Fibroblast of pulmonary artery (primary cell): ENCODE measurements at regions not wholly inside any gene's neighbourhood (a gene's known extent, or its start where the extent isn't known, plus 50 kb on each side); places are given as distances from the start of the nearest gene placed in this dataset.

Experiments
- DNase-seq: peaks from one replicate; pipeline ENCODE4 v3.0.0-alpha.2; 2010; ENCODE audit warnings: low read depth
- H3K4me3 ChIP-seq: replicated peaks from 2 replicates; pipeline ENCODE4 v1.5.1; 2011; ENCODE audit warnings: low read depth, mild to moderate bottlenecking, control low read depth, low read length, moderate library complexity
- TF ChIP-seq, protein P1 (sequence below): IDR thresholded peaks from 2 replicates; pipeline ENCODE4 v1.5.1; 2011; ENCODE audit warnings: mild to moderate bottlenecking, control low read depth, low read length, inconsistent platforms; ENCODE audit errors: missing control alignments

DNA sequence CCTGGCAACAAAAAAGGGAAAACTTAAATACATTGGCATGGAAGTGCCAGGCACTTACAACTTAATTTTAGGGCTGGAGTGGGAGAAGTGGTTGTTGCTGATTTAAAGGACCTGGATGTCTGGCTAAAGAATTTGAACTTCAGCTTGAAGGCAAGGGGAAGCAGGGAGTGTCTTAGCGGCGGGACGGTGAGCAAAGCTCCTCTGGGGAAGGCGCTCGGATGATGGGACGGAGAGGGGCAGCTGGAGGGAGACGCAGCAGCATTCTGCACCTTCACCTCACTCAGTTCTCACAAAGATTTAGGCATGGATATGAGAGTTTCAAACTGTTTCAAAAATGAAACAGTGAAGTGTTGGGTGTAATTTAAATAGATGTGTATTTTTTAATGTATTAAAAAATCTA is 967.1 kb downstream of the BRD1 start:
- no peak for DNase-seq
- no peak overlapping the region for H3K4me3 ChIP-seq
- TF ChIP-seq, protein P1, sequence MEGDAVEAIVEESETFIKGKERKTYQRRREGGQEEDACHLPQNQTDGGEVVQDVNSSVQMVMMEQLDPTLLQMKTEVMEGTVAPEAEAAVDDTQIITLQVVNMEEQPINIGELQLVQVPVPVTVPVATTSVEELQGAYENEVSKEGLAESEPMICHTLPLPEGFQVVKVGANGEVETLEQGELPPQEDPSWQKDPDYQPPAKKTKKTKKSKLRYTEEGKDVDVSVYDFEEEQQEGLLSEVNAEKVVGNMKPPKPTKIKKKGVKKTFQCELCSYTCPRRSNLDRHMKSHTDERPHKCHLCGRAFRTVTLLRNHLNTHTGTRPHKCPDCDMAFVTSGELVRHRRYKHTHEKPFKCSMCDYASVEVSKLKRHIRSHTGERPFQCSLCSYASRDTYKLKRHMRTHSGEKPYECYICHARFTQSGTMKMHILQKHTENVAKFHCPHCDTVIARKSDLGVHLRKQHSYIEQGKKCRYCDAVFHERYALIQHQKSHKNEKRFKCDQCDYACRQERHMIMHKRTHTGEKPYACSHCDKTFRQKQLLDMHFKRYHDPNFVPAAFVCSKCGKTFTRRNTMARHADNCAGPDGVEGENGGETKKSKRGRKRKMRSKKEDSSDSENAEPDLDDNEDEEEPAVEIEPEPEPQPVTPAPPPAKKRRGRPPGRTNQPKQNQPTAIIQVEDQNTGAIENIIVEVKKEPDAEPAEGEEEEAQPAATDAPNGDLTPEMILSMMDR = no peak

DNA sequence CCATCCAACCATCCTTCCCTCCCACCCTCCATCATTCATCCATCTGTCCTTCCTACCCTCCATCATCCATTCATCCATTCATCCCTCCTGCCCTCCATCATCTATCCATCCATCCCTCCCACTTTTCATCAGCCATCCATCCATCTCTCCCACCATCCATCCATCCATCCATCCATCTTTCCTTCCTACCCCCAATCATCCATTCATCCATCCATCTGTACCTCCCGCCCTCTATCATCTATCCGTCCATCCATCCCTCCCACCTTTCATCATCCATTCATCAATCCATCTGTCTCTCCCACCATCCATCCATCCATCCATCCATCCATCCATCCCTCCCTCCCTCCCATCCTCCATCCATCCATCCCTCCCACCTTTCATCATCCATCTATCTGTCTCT is 968.8 kb downstream of the BRD1 start:
- TF ChIP-seq, protein P1 = no peak
- no peak for DNase-seq
- no peak overlapping the region for H3K4me3 ChIP-seq

DNA sequence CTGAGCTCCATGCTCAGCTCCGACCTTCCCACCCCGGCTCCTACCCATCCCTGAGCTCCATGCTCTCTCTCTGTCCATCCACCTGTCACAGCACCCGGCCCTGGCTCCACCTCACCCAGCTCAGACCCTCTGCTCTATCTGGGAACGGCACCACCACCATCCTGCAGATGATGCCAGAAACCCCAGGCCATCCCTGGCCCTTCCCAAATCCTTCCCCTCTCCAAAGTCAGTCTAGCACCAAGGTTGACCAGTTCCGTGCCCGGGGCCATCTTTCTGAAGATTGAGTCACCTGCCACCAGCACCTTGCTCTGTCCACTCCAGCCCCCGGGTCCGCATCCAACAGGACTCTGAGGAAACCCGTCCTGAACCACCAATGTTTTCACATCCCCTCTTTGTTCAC is 969.6 kb downstream of the BRD1 start:
- DNase-seq = no peak
- TF ChIP-seq, protein P1 = no peak
- no peak overlapping the region for H3K4me3 ChIP-seq

DNA sequence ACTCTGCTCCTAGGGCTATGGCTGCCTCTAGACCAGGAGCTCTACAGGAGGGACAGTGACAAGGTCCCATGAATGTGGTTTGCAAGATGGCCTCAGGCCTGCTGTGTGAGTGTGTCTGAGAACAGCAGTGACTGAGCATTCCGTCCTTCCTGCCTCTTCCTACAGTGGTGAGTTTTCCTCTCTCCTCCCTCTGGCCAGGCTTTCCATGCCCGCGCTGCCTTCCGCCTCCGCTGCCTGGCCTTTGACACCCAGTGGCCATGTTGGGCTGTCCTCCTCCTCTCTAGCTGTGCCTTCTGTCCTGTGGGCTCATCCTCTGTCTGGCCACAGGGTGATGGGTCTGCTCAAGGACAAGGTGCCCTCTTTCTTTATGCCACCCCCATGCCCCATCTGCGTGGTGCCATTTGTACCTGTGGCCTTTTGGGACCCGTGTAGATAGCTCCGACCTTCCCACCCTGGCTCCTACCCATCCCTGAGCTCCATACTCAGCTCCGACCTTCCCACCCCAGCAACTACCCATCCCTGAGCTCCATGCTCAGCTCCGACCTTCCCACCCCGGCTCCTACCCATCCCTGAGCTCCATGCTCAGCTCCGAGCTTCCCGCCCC is 970.4 kb downstream of the BRD1 start:
- no peak for DNase-seq
- TF ChIP-seq, protein P1 = no peak
- no peak overlapping the region for H3K4me3 ChIP-seq

DNA sequence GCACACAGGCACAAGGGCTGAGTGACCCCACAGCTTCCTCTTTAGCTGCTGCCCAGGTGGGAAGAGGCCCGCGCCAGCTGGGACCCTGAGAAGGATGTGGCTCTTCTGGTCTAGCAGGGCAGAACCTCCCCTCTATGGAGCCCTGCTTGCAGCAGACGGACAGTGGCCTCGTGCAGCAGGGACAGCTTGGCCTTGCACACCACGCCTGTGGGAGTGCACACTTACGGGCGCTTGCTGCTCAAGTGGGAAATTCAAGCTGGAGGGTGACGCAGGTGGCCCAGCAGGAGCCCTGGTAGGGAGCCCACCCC is 971.4 kb downstream of the BRD1 start:
- no peak overlapping the region for H3K4me3 ChIP-seq
- no peak for DNase-seq
- TF ChIP-seq, protein P1 = no peak

DNA sequence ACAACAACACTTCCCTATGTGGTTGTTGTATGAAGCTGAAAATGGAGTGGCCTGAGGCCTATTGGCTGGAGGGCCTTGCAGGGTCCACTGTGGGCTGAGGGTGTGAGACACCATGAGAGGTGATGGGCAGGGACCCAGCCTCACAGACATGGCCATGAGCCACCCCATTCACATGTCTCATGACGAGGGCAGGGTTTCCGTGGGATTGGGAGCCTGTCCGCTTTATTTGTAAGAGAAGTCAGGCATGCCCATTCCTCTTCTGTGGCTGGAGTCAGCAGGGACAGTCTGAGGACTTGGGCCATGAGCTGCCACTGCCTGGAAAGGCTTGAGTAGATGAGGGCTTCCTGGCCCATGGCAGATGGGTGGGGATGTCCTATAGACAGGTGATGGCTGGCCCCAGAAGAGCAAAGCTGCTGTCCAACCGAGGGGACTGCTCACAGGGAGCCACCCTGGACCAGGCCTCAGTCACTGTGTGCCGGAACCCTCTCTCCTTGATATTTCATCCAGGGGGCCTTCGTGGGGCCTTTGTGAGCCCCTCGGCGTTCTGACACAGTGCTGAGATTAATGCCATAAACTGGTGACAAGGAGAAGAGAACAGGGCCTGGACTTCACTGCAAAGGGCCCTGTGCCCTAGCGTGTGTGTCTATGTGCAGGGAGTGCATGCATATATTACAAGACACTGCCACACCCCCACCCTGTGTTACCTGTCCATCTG is 971.9 kb downstream of the BRD1 start:
- TF ChIP-seq, protein P1 = no peak
- no peak for DNase-seq
- H3K4me3 ChIP-seq = no peak overlapping the region

DNA sequence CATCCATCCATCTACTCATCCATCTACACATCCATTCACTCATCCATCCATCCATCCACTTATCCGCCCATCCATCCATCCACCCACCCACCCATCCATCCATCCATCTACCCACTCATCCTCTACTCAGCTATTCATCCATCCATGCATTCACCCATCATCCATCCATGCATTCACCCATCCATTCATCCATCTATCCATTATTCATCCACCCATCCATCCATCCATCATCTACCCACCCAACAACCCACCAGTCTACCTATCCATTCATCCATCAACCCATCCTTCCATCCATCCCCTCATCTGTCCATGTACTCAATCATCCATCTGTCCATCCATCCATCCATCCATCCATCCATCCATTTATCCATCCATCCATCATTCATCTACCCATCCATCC is 972.7 kb downstream of the BRD1 start:
- H3K4me3 ChIP-seq = no peak overlapping the region
- TF ChIP-seq, protein P1 = no peak
- DNase-seq = no peak
